ENCODE measurements at regions not wholly inside any gene's neighbourhood (a gene's known extent, or its start where the extent isn't known, plus 50 kb on each side); places are given as distances from the start of the nearest gene placed in this dataset.

DNA sequence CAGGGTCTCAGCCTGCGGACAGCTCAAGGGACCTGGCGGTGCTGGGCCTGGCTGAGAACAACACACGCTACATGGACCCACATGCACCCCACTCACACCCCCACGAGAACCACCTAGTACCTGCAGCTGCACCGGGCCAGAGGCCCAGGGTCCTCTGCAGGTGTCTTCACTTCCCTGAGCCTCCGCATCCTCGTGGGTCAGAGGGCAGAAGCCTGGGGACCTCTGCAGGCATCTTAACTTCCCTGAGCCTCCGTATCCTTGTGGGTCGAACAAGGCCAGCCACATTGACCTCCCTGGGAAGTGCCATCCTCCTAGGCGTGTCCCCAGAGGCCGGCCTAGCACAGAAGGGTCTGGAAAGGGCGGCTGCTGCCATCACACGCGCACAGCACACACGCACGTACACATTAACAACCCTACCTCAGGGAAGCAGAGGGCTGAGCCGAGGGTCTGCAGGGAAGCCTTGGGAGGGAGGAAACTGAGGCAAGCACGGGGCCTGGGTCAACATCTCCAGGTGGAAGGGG, 62.5 kb upstream of the HPCAL1 start:
- Histone ChIP-seq H2AFZ (ENCODE audit: low read depth, low read length, poor library complexity, severe bottlenecking) (no peak overlapping the region), H3K27me3 (ENCODE audit: insufficient read depth, low read length) (no peaks in the 10 kb centered on the region), H3K4me3 (replicated peaks in 1 of 2; ENCODE audit: low read depth in 1 of 2, low read length in 2 of 2) (no peak overlapping the region), H3K36me3 (ENCODE audit: control insufficient read depth in 1 of 2, insufficient read depth in 2 of 2, low read length in 2 of 2) (no peaks in the 10 kb centered on the region), H3K9me3 (ENCODE audit: control insufficient read depth in 1 of 2, insufficient read depth in 1 of 2, low read depth in 1 of 2, low read length in 2 of 2) (no peaks in the 10 kb centered on the region), H3K4me2 (ENCODE audit: low read length) (no peak overlapping the region), H3K4me1 (ENCODE audit: control insufficient read depth in 1 of 2, insufficient read depth in 2 of 2, low read length in 2 of 2) (peaks cover 0 to 6% of the 10 kb centered on the region in 2 experiments; a peak in 1 of 4 replicates), H3K9me2 (ENCODE audit: insufficient read depth) (no peaks in the 10 kb centered on the region), H3K79me2 (ENCODE audit: insufficient read depth, low read length) (no peaks in the 10 kb centered on the region), H4K20me1 (ENCODE audit: insufficient read depth) (no peaks in the 10 kb centered on the region), H3K9ac (ENCODE audit: low read length) (no peak overlapping the region), H3K27ac (ENCODE audit: low read depth, low read length) (no peak overlapping the region)
- intact Hi-C loops (cut with micrococcal nuclease) = no loop called here
- ChIA-PET RAD21 (ENCODE audit: low non-redundant PET in 1 of 2, low total read pairs in 2 of 2, uncharacterized antibody in 2 of 2, unreplicated experiment in 2 of 2) (no interaction called here), CTCF (no interaction called here), POLR2A (no interaction called here)
- TF ChIP-seq, protein P1, sequence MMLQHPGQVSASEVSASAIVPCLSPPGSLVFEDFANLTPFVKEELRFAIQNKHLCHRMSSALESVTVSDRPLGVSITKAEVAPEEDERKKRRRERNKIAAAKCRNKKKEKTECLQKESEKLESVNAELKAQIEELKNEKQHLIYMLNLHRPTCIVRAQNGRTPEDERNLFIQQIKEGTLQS (IDR thresholded peaks at IDR 0.05) = no peak
- no peak for TF ChIP-seq SP1 (IDR thresholded peaks at IDR 0.05; ENCODE audit: low read depth)
- TF ChIP-seq, protein P2, sequence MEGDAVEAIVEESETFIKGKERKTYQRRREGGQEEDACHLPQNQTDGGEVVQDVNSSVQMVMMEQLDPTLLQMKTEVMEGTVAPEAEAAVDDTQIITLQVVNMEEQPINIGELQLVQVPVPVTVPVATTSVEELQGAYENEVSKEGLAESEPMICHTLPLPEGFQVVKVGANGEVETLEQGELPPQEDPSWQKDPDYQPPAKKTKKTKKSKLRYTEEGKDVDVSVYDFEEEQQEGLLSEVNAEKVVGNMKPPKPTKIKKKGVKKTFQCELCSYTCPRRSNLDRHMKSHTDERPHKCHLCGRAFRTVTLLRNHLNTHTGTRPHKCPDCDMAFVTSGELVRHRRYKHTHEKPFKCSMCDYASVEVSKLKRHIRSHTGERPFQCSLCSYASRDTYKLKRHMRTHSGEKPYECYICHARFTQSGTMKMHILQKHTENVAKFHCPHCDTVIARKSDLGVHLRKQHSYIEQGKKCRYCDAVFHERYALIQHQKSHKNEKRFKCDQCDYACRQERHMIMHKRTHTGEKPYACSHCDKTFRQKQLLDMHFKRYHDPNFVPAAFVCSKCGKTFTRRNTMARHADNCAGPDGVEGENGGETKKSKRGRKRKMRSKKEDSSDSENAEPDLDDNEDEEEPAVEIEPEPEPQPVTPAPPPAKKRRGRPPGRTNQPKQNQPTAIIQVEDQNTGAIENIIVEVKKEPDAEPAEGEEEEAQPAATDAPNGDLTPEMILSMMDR (IDR thresholded peaks at IDR 0.05 in 2 of 3, conservative IDR thresholded peaks at IDR 0.05 in 1 of 3; ENCODE audit: borderline replicate concordance in 1 of 3, insufficient read depth in 1 of 3, low read depth in 2 of 3, low read length in 2 of 3) = no peak
- no peak for TF ChIP-seq POLR2A (IDR thresholded peaks at IDR 0.05; ENCODE audit: borderline replicate concordance, extremely low read depth, insufficient read depth, insufficient read length)
- TF ChIP-seq, protein P3, sequence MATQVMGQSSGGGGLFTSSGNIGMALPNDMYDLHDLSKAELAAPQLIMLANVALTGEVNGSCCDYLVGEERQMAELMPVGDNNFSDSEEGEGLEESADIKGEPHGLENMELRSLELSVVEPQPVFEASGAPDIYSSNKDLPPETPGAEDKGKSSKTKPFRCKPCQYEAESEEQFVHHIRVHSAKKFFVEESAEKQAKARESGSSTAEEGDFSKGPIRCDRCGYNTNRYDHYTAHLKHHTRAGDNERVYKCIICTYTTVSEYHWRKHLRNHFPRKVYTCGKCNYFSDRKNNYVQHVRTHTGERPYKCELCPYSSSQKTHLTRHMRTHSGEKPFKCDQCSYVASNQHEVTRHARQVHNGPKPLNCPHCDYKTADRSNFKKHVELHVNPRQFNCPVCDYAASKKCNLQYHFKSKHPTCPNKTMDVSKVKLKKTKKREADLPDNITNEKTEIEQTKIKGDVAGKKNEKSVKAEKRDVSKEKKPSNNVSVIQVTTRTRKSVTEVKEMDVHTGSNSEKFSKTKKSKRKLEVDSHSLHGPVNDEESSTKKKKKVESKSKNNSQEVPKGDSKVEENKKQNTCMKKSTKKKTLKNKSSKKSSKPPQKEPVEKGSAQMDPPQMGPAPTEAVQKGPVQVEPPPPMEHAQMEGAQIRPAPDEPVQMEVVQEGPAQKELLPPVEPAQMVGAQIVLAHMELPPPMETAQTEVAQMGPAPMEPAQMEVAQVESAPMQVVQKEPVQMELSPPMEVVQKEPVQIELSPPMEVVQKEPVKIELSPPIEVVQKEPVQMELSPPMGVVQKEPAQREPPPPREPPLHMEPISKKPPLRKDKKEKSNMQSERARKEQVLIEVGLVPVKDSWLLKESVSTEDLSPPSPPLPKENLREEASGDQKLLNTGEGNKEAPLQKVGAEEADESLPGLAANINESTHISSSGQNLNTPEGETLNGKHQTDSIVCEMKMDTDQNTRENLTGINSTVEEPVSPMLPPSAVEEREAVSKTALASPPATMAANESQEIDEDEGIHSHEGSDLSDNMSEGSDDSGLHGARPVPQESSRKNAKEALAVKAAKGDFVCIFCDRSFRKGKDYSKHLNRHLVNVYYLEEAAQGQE (IDR thresholded peaks at IDR 0.05; ENCODE audit: low read depth) = no peak
- no peak for TF ChIP-seq SRF (IDR thresholded peaks at IDR 0.05; ENCODE audit: low read depth)
- BruUV-seq (replicated peaks) = no TSS peak
- DNase-seq (ENCODE audit: low read depth, low spot score) (no peak), ATAC-seq (no peak)
